ENCODE measurements at regions not wholly inside any gene's neighbourhood (a gene's known extent, or its start where the extent isn't known, plus 50 kb on each side); places are given as distances from the start of the nearest gene placed in this dataset.

DNA sequence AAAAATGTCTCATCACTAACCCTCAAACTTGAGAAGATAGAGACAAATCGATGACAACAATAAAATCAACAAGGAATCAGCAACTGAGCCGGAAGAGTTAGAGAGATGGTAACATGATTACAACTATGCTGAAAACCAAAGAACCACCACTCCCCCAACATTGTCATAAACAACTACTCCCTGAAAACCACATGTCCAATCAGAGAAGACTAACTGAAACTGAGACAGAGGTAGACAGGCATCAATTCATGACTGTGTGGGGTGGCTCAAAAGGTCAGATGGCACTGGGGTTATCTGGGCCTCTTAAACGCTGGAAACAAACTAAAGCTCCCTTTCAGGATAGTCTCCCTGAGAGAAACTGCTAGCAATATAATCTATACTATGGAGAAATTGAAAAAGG is 488.8 kb downstream of the KCTD12 start:
- Histone ChIP-seq H3K4me1 (ENCODE audit: insufficient read depth) (no peaks in the 10 kb centered on the region), H3K9me2 (ENCODE audit: insufficient read depth) (no peaks in the 10 kb centered on the region), H4K20me1 (ENCODE audit: insufficient read depth) (no peaks in the 10 kb centered on the region), H3K4me2 (ENCODE audit: unreplicated experiment) (no peak overlapping the region), H3K36me3 (ENCODE audit: low read depth) (no peaks in the 10 kb centered on the region), H3K4me3 (no peak overlapping the region), H3F3A (ENCODE audit: insufficient read depth) (no peaks in the 10 kb centered on the region), H3K9ac (no peak overlapping the region), H2AFZ (no peak overlapping the region), H3K9me3 (ENCODE audit: low read depth) (no peaks in the 10 kb centered on the region), H3K27ac (no peak overlapping the region), H3K27me3 (replicated peaks; ENCODE audit: insufficient read depth) (peaks cover 15% of the 10 kb centered on the region; the same call in 1 of the 2 replicates), H3K79me2 (ENCODE audit: insufficient read depth) (no peaks in the 10 kb centered on the region)
- TF ChIP-seq EZH2phosphoT487 (IDR thresholded peaks at IDR 0.05; ENCODE audit: insufficient read depth, low read depth) (no peak), EZH2 (IDR thresholded peaks at IDR 0.05; ENCODE audit: insufficient read depth, poor library complexity, severe bottlenecking) (no peak)
- DNase-seq: no peak
- in situ Hi-C loops (cut with MboI): no loop called here
- WGBS, 2 experiments (ENCODE audit: low coverage in 1 of 2, low lambda C conversion rate in 2 of 2, missing lambda C conversion rate in 2 of 2): 57 to 60% methylated on average over 3 of the region's 3 CpGs

DNA sequence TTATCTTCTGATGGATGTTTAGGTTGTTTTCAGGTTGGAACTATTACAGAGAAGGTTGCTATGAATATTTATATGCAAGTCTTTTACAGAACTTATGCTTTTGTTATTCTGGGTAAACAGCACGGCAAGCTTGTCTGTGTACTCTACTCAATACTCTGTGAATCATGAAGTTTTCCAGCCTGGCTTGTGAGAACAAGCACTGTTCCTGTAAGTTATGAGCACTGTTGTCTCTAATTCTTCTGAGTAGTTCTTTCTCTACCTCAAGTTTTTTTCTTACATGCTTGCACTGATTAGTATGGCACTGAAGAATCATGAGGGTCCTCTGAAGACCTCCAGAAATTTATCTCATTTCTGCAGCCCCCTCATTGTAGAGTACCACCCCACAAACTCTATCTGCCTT is 496.9 kb downstream of the KCTD12 start:
- Histone ChIP-seq H3K9ac (no peak overlapping the region), H2AFZ (no peak overlapping the region), H3K27me3 (replicated peaks; ENCODE audit: insufficient read depth) (peaks cover 77% of the 10 kb centered on the region), H3K9me2 (ENCODE audit: insufficient read depth) (no peaks in the 10 kb centered on the region), H4K20me1 (ENCODE audit: insufficient read depth) (no peaks in the 10 kb centered on the region), H3K4me1 (ENCODE audit: insufficient read depth) (peaks cover 3% of the 10 kb centered on the region), H3K4me3 (no peak overlapping the region), H3K4me2 (ENCODE audit: unreplicated experiment) (no peak overlapping the region), H3K79me2 (ENCODE audit: insufficient read depth) (no peaks in the 10 kb centered on the region), H3K36me3 (ENCODE audit: low read depth) (no peaks in the 10 kb centered on the region), H3K9me3 (ENCODE audit: low read depth) (no peaks in the 10 kb centered on the region), H3K27ac (no peak overlapping the region), H3F3A (ENCODE audit: insufficient read depth) (peaks cover 10% of the 10 kb centered on the region)
- in situ Hi-C loops (cut with MboI): no loop called here
- DNase-seq: no peak
- TF ChIP-seq EZH2phosphoT487 (IDR thresholded peaks at IDR 0.05; ENCODE audit: insufficient read depth, low read depth) (no peak), EZH2 (IDR thresholded peaks at IDR 0.05; ENCODE audit: insufficient read depth, poor library complexity, severe bottlenecking) (no peak)
- 75 to 77% methylated on average over 1 of the region's 1 CpG for WGBS, 2 experiments (ENCODE audit: low coverage in 1 of 2, low lambda C conversion rate in 2 of 2, missing lambda C conversion rate in 2 of 2)

DNA sequence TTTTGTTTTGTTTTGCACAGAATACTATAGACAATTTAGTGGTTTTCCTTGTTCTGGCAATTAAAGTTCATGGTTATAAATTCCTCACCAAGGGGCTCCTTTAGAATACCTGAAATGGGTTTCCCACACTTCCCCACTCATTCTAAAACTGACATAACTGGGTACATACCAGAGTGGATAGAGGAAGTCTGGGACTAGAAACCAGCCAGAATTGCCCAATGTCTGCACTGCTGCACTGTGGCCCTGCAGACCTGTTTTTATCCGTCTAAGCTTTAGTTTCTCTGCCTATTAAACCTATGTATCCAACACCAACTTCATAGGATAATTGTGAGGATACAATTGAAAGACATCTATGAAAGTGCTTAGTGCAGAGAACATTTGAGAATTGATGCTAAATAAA is 498.6 kb downstream of the KCTD12 start:
- Histone ChIP-seq H3K27ac (no peak overlapping the region), H3K27me3 (replicated peaks; ENCODE audit: insufficient read depth) (peaks cover 72% of the 10 kb centered on the region), H3K4me2 (ENCODE audit: unreplicated experiment) (no peak overlapping the region), H3K9me3 (ENCODE audit: low read depth) (no peaks in the 10 kb centered on the region), H3K4me3 (no peak overlapping the region), H3K36me3 (ENCODE audit: low read depth) (no peaks in the 10 kb centered on the region), H2AFZ (no peak overlapping the region), H3K79me2 (ENCODE audit: insufficient read depth) (no peaks in the 10 kb centered on the region), H3K9me2 (ENCODE audit: insufficient read depth) (no peaks in the 10 kb centered on the region), H4K20me1 (ENCODE audit: insufficient read depth) (no peaks in the 10 kb centered on the region), H3F3A (ENCODE audit: insufficient read depth) (peaks cover 25% of the 10 kb centered on the region), H3K4me1 (ENCODE audit: insufficient read depth) (peaks cover 16% of the 10 kb centered on the region), H3K9ac (no peak overlapping the region)
- no peak for DNase-seq
- TF ChIP-seq EZH2 (IDR thresholded peaks at IDR 0.05; ENCODE audit: insufficient read depth, poor library complexity, severe bottlenecking) (no peak), EZH2phosphoT487 (IDR thresholded peaks at IDR 0.05; ENCODE audit: insufficient read depth, low read depth) (no peak)
- in situ Hi-C loops (cut with MboI): no loop called here
- 83 to 89% methylated on average over 1 of the region's 1 CpG for WGBS, 2 experiments (ENCODE audit: low coverage in 1 of 2, low lambda C conversion rate in 2 of 2, missing lambda C conversion rate in 2 of 2)

DNA sequence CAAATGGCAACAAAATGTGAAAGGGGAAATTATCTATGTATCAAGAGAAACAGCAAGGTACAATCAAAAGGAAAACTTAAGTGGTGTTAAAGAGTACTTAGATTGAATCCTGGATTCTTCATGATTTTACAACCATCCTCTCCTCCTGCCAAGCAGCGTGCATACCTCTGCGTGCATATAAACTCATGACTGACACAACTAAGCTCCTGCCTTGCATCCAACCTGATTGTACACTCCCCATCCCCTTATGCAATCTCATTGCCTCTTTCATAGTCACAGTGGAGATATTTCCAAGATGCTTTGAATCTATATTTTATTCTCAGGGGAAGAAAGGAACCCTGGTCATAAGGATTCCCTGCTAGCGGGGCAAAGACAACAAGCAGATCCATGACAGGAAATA is 499.9 kb downstream of the KCTD12 start:
- peaks cover 25% of the 10 kb centered on the region for H3F3A ChIP-seq (ENCODE audit: insufficient read depth)
- no peaks in the 10 kb centered on the region for H3K9me3 ChIP-seq (ENCODE audit: low read depth)
- H3K27ac ChIP-seq: no peak overlapping the region
- H3K9ac ChIP-seq: no peak overlapping the region
- no peak overlapping the region for H3K4me3 ChIP-seq
- no peak overlapping the region for H3K4me2 ChIP-seq (ENCODE audit: unreplicated experiment)
- H3K79me2 ChIP-seq (ENCODE audit: insufficient read depth): no peaks in the 10 kb centered on the region
- no peak for TF ChIP-seq EZH2phosphoT487 (IDR thresholded peaks at IDR 0.05; ENCODE audit: insufficient read depth, low read depth)
- TF ChIP-seq EZH2 (IDR thresholded peaks at IDR 0.05; ENCODE audit: insufficient read depth, poor library complexity, severe bottlenecking): no peak
- 44 to 57% methylated on average over 3 of the region's 3 CpGs for WGBS, 2 experiments (ENCODE audit: low coverage in 1 of 2, low lambda C conversion rate in 2 of 2, missing lambda C conversion rate in 2 of 2)
- H3K36me3 ChIP-seq (ENCODE audit: low read depth): no peaks in the 10 kb centered on the region
- no peaks in the 10 kb centered on the region for H4K20me1 ChIP-seq (ENCODE audit: insufficient read depth)
- no peak for DNase-seq
- in situ Hi-C loops (cut with MboI): no loop called here
- peaks cover 60% of the 10 kb centered on the region for H3K27me3 ChIP-seq (replicated peaks; ENCODE audit: insufficient read depth)
- H2AFZ ChIP-seq: no peak overlapping the region
- peaks cover 16% of the 10 kb centered on the region for H3K4me1 ChIP-seq (ENCODE audit: insufficient read depth)
- no peaks in the 10 kb centered on the region for H3K9me2 ChIP-seq (ENCODE audit: insufficient read depth)

DNA sequence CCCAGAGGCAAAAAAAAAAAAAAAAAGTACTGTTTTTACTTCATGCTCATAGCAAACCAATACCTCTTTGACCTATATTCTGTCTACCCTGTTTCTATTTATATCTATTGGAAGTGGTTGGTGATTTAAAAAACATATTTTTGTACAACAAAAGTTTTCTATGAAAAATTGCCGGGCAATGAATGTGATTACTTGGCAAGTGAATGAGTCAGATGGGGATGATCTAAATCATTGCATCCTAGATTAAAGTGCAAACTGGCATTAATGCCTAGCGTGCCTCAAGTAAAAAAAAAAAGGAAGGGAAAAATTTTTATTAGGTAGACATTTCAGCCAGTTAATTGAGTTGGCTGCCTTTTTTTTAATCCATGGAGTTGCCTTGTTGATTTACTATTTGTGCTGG is 500.6 kb downstream of the KCTD12 start:
- Histone ChIP-seq H3K36me3 (ENCODE audit: low read depth) (no peaks in the 10 kb centered on the region), H3F3A (ENCODE audit: insufficient read depth) (peaks cover 25% of the 10 kb centered on the region), H3K27ac (no peak overlapping the region), H3K27me3 (replicated peaks; ENCODE audit: insufficient read depth) (peaks cover 59% of the 10 kb centered on the region), H4K20me1 (ENCODE audit: insufficient read depth) (no peaks in the 10 kb centered on the region), H3K9ac (no peak overlapping the region), H3K9me3 (ENCODE audit: low read depth) (no peaks in the 10 kb centered on the region), H3K4me3 (no peak overlapping the region), H2AFZ (no peak overlapping the region), H3K9me2 (ENCODE audit: insufficient read depth) (no peaks in the 10 kb centered on the region), H3K4me1 (ENCODE audit: insufficient read depth) (peaks cover 16% of the 10 kb centered on the region), H3K4me2 (ENCODE audit: unreplicated experiment) (no peak overlapping the region), H3K79me2 (ENCODE audit: insufficient read depth) (no peaks in the 10 kb centered on the region)
- peak; percentile 11 for DNase-seq
- in situ Hi-C loops (cut with MboI): no loop called here
- TF ChIP-seq EZH2phosphoT487 (IDR thresholded peaks at IDR 0.05; ENCODE audit: insufficient read depth, low read depth): no peak
- TF ChIP-seq EZH2 (IDR thresholded peaks at IDR 0.05; ENCODE audit: insufficient read depth, poor library complexity, severe bottlenecking): no peak
- WGBS, 2 experiments (ENCODE audit: low coverage in 1 of 2, low lambda C conversion rate in 2 of 2, missing lambda C conversion rate in 2 of 2): 5 to 6% methylated on average over 2 of the region's 2 CpGs
